ENCODE measurements at regions not wholly inside any gene's neighbourhood (a gene's known extent, or its start where the extent isn't known, plus 50 kb on each side); places are given as distances from the start of the nearest gene placed in this dataset.

GRCh38 chr3:74465715-74466410 lies 148.6 kb downstream of the CNTN3 start:
- TF ChIP-seq NFIC (IDR thresholded peaks at IDR 0.05) (no peak), MAX (IDR thresholded peaks at IDR 0.05) (no peak), EP300 (IDR thresholded peaks at IDR 0.05; ENCODE audit: borderline replicate concordance) (no peak), EGR1 (IDR thresholded peaks at IDR 0.05) (no peak), CREB1 (IDR thresholded peaks at IDR 0.05; ENCODE audit: low read depth) (no peak), REST (IDR thresholded peaks at IDR 0.05; ENCODE audit: low read depth) (no peak), ZBTB7A (IDR thresholded peaks at IDR 0.05; ENCODE audit: low read depth) (no peak), TEAD4 (IDR thresholded peaks at IDR 0.05) (no peak), CEBPB (IDR thresholded peaks at IDR 0.05) (no peak), YY1 (IDR thresholded peaks at IDR 0.05; ENCODE audit: low read depth) (no peak), TAF1 (IDR thresholded peaks at IDR 0.05; ENCODE audit: low read depth) (no peak), USF1 (IDR thresholded peaks at IDR 0.05) (no peak), TCF12 (IDR thresholded peaks at IDR 0.05; ENCODE audit: low read depth) (no peak)

Data from Ishikawa (cell line).